Liver (tissue), 8 donors: ENCODE measurements at regions not wholly inside any gene's neighbourhood (a gene's known extent, or its start where the extent isn't known, plus 50 kb on each side); places are given as distances from the start of the nearest gene placed in this dataset.

Source experiments
- DNase-seq: peaks from one replicate; pipeline ENCODE4 v3.0.0-alpha.2; 2017; ENCODE audit warnings: low spot score
- H3K27ac ChIP-seq, 2 donors: one replicate each; pipeline ENCODE4 v1.7.0; 2013; ENCODE audit warnings: inconsistent platforms in 2 of 2, low read length in 2 of 2, control low read depth in 1 of 2, low read depth in 1 of 2, mild to moderate bottlenecking in 1 of 2
- H3K27me3 ChIP-seq, 4 donors: one replicate each; pipeline versions ENCODE4 v1.6.1 to v1.7.0; 2013; ENCODE audit warnings: low read length in 3 of 4, inconsistent platforms in 1 of 4, mild to moderate bottlenecking in 1 of 4, moderate library complexity in 1 of 4; ENCODE audit not compliant: control insufficient read depth in 4 of 4, insufficient read depth in 4 of 4
- H3K36me3 ChIP-seq, 4 donors: one replicate each; pipeline versions ENCODE4 v1.6.1 to v1.7.0; 2013; ENCODE audit warnings: low read length in 3 of 4, mild to moderate bottlenecking in 3 of 4, low read depth in 1 of 4, moderate library complexity in 1 of 4; ENCODE audit not compliant: control insufficient read depth in 4 of 4, insufficient read depth in 3 of 4
- H3K4me1 ChIP-seq, 4 donors: one replicate each; pipeline versions ENCODE4 v1.6.1 to v1.7.0; 2013; ENCODE audit warnings: low read length in 3 of 4, mild to moderate bottlenecking in 3 of 4, moderate library complexity in 1 of 4; ENCODE audit not compliant: control insufficient read depth in 4 of 4, insufficient read depth in 4 of 4
- H3K4me3 ChIP-seq, 3 donors: one replicate each; pipeline versions ENCODE4 v1.6.1 to v1.7.0; 2013; ENCODE audit warnings: low read length in 3 of 3, control low read depth in 1 of 3, low read depth in 1 of 3, mild to moderate bottlenecking in 1 of 3
- H3K9ac ChIP-seq, 2 donors: one replicate each; pipeline ENCODE4 v1.7.0; 2013; ENCODE audit warnings: low read length in 2 of 2, mild to moderate bottlenecking in 2 of 2, moderate library complexity in 2 of 2, control low read depth in 1 of 2, low read depth in 1 of 2
- H3K9me3 ChIP-seq, 4 donors: one replicate each; pipeline versions ENCODE4 v1.6.1 to v1.7.0; 2013; ENCODE audit warnings: low read length in 3 of 4; ENCODE audit not compliant: control insufficient read depth in 4 of 4
- ATF3 ChIP-seq: IDR thresholded peaks from 2 replicates; pipeline ENCODE4 v1.6.1; 2016; ENCODE audit warnings: antibody characterized with exemption
- CTCF ChIP-seq: fragments of 150-350 bp; IDR thresholded peaks from 2 replicates; pipeline ENCODE4 v1.5.1; 2017; ENCODE audit warnings: improper control_type of control experiment, low read depth, low read length; ENCODE audit not compliant: missing input control
- EGR1 ChIP-seq, 2 donors: IDR thresholded peaks; 2 replicates each; pipeline ENCODE4 v1.6.1; 2016 to 2018; ENCODE audit warnings: antibody characterized with exemption in 2 of 2, low read depth in 2 of 2
- FOXA1 ChIP-seq: IDR thresholded peaks from 2 replicates; pipeline ENCODE4 v1.6.1; 2016; ENCODE audit warnings: antibody characterized with exemption
- FOXA2 ChIP-seq: IDR thresholded peaks from 2 replicates; pipeline ENCODE4 v1.6.1; 2016; ENCODE audit warnings: antibody characterized with exemption
- GABPA ChIP-seq, 2 donors: IDR thresholded peaks in 1 of 2; conservative IDR thresholded peaks in 1 of 2; 2 replicates each; pipeline ENCODE4 v1.6.1; 2016; ENCODE audit warnings: antibody characterized with exemption in 2 of 2, mild to moderate bottlenecking in 1 of 2, moderate library complexity in 1 of 2
- HNF4A ChIP-seq, 2 donors: conservative IDR thresholded peaks; 2 replicates each; pipeline ENCODE4 v1.6.1; 2016; ENCODE audit warnings: antibody characterized with exemption in 2 of 2, mild to moderate bottlenecking in 2 of 2
- HNF4G ChIP-seq: IDR thresholded peaks from 2 replicates; pipeline ENCODE4 v1.6.1; 2016; ENCODE audit warnings: antibody characterized with exemption
- JUND ChIP-seq, 2 donors: IDR thresholded peaks; 2 replicates each; pipeline ENCODE4 v1.6.1; 2016; ENCODE audit warnings: antibody characterized with exemption in 2 of 2
- MAX ChIP-seq: IDR thresholded peaks from 2 replicates; pipeline ENCODE4 v1.6.1; 2016; ENCODE audit warnings: antibody characterized with exemption
- NR2F2 ChIP-seq: IDR thresholded peaks from 2 replicates; pipeline ENCODE4 v1.6.1; 2016; ENCODE audit warnings: antibody characterized with exemption
- RAD21 ChIP-seq, 2 donors: IDR thresholded peaks; 2 replicates each; pipeline ENCODE4 v1.6.1; 2016; ENCODE audit warnings: antibody characterized with exemption in 2 of 2, mild to moderate bottlenecking in 2 of 2
- REST ChIP-seq: IDR thresholded peaks from 2 replicates; pipeline ENCODE4 v1.6.1; 2016; ENCODE audit warnings: antibody characterized with exemption, mild to moderate bottlenecking
- SP1 ChIP-seq: IDR thresholded peaks from 2 replicates; pipeline ENCODE4 v1.6.1; 2018; ENCODE audit warnings: antibody characterized with exemption, mild to moderate bottlenecking
- TAF1 ChIP-seq: conservative IDR thresholded peaks from 2 replicates; pipeline ENCODE4 v1.6.1; 2016; ENCODE audit warnings: antibody characterized with exemption, mild to moderate bottlenecking
- YY1 ChIP-seq: IDR thresholded peaks from 2 replicates; pipeline ENCODE4 v1.6.1; 2016; ENCODE audit warnings: antibody characterized with exemption, mild to moderate bottlenecking
- ZBTB33 ChIP-seq: IDR thresholded peaks from 2 replicates; pipeline ENCODE4 v1.6.1; 2016; ENCODE audit warnings: antibody characterized with exemption
- WGBS: extraction: QIAGEN DNeasy Blood & Tissue Kit; methylation state at CpG from one replicate; pipeline ENCODE4 v1.1.7; 2013; 5-methylcytosine and 5-hydroxymethylcytosine counted together
- donor health status: healthy.
- donor health status: healthy.
- donor health status: healthy.
- donor health status: healthy.
- donor health status: healthy.

DNA sequence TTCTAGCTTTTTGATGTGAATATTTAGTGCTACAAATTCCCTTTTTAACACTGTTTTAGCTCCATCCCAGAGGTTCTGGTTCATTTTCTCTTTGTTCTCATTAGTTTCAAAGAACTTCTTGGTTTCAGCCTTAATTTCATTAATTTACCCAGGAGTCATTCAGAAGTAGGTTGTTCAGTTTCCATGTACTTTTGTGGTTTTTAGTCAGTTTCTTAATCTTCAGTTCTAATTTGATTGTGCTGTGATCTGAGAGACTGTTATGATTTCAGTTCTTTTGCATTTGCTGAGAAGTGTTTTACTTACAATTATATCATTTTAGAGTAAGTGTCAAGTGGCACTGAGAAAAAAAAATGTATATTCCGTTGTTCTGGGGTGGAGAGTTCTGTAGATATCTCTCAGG, 240.1 kb upstream of the RASA1 start:
- TF ChIP-seq JUND (IDR thresholded peaks at IDR 0.05) (no peak), EGR1 (IDR thresholded peaks at IDR 0.05; ENCODE audit: low read depth in 2 of 2) (no peak)
- Histone ChIP-seq H3K27me3 (peaks cover 0 to 2% (median 0%) of the 10 kb centered on the region in 4 donors), H3K9me3 (no peaks in the 10 kb centered on the region), H3K9ac (no peak overlapping the region), H3K36me3 (no peaks in the 10 kb centered on the region), H3K4me1 (no peaks in the 10 kb centered on the region), H3K4me3 (no peak overlapping the region), H3K27ac (no peak overlapping the region)
- WGBS = 52% methylated on average over 1 of the region's 1 CpG
- no peak for DNase-seq

- no peaks in the 10 kb centered on the region for H3K4me1 ChIP-seq
- H3K27me3 ChIP-seq = peaks cover 0 to 2% (median under 1%) of the 10 kb centered on the region in 4 donors
- no peaks in the 10 kb centered on the region for H3K36me3 ChIP-seq
- no peak overlapping the region for H3K9ac ChIP-seq
- H3K9me3 ChIP-seq = no peaks in the 10 kb centered on the region
- DNase-seq = no peak
- H3K4me3 ChIP-seq = no peak overlapping the region
- no peak for TF ChIP-seq YY1
- no peak for TF ChIP-seq SP1
- no peak for TF ChIP-seq HNF4A (conservative IDR thresholded peaks at IDR 0.05)
- TF ChIP-seq HNF4G = no peak
- no peak for TF ChIP-seq EGR1 (IDR thresholded peaks at IDR 0.05; ENCODE audit: low read depth in 2 of 2)
- no peak overlapping the region for H3K27ac ChIP-seq
- WGBS = 84% methylated on average over 7 of the region's 7 CpGs
Measured at GRCh38 chr5:87029951-87030350, 237.7 kb upstream of the RASA1 start.

GRCh38 chr5:87030699-87031098, 237.0 kb upstream of the RASA1 start:
- no peak overlapping the region for H3K27ac ChIP-seq
- no peaks in the 10 kb centered on the region for H3K4me1 ChIP-seq
- H3K36me3 ChIP-seq = no peaks in the 10 kb centered on the region
- no peaks in the 10 kb centered on the region for H3K9me3 ChIP-seq
- TF ChIP-seq MAX = no peak
- TF ChIP-seq CTCF = no peak
- TF ChIP-seq ZBTB33 = no peak
- TF ChIP-seq FOXA1 = no peak
- TF ChIP-seq RAD21 (IDR thresholded peaks at IDR 0.05) = no peak
- TF ChIP-seq JUND (IDR thresholded peaks at IDR 0.05) = no peak
- TF ChIP-seq FOXA2 = no peak
- TF ChIP-seq ATF3 = no peak
- no peak for TF ChIP-seq REST
- no peak for TF ChIP-seq YY1
- TF ChIP-seq NR2F2 = no peak
- no peak for TF ChIP-seq HNF4A (conservative IDR thresholded peaks at IDR 0.05)
- no peak for TF ChIP-seq GABPA (IDR thresholded peaks at IDR 0.05 in 1 of 2, conservative IDR thresholded peaks at IDR 0.05 in 1 of 2)
- TF ChIP-seq TAF1 = no peak
- no peak for TF ChIP-seq HNF4G
- no peak for TF ChIP-seq SP1
- DNase-seq = no peak
- H3K9ac ChIP-seq = no peak overlapping the region
- H3K4me3 ChIP-seq = no peak overlapping the region
- H3K27me3 ChIP-seq = peaks cover 0 to 2% (median under 1%) of the 10 kb centered on the region in 4 donors
- 80% methylated on average over 7 of the region's 7 CpGs for WGBS
